ENCODE measurements at regions not wholly inside any gene's neighbourhood (a gene's known extent, or its start where the extent isn't known, plus 50 kb on each side); places are given as distances from the start of the nearest gene placed in this dataset.
"Not testable (repeated sequence)": the region's sequence is repeated elsewhere in the genome, so short reads cannot be mapped to it uniquely, and the experiment has no call there.

- DNase-seq = no peak
Observed at GRCh38 chr3:30475809-30476178, 130.6 kb upstream of the TGFBR2 start.

- DNase-seq = peak; percentile 63
Observed at GRCh38 chr3:30476368-30477084, 129.9 kb upstream of the TGFBR2 start.

- no peak for DNase-seq
Observed at GRCh38 chr3:30477149-30477921, 129.1 kb upstream of the TGFBR2 start.

- not testable (repeated sequence) for DNase-seq
Observed at GRCh38 chr3:30479737-30480136, 126.7 kb upstream of the TGFBR2 start.

- DNase-seq = not testable (repeated sequence)
Observed at GRCh38 chr3:30480156-30480555, 126.2 kb upstream of the TGFBR2 start.

GRCh38 chr3:30480587-30480986 is 125.8 kb upstream of the TGFBR2 start:
- DNase-seq = no peak

- DNase-seq = no peak
Observed at GRCh38 chr3:30481241-30481640, 125.2 kb upstream of the TGFBR2 start.

GRCh38 chr3:30484229-30484628 is 122.2 kb upstream of the TGFBR2 start:
- not testable (repeated sequence) for DNase-seq

GRCh38 chr3:30486368-30486767 is 120.0 kb upstream of the TGFBR2 start:
- no peak for DNase-seq

- DNase-seq = no peak
Observed at GRCh38 chr3:30488070-30488756, 118.2 kb upstream of the TGFBR2 start.

- DNase-seq = peak; percentile 57
Observed at GRCh38 chr3:30492322-30493192, 113.8 kb upstream of the TGFBR2 start.

- peak; percentile 89 for DNase-seq
Observed at GRCh38 chr3:30493911-30494311, 112.5 kb upstream of the TGFBR2 start.

GRCh38 chr3:30495172-30496065 is 111.0 kb upstream of the TGFBR2 start:
- DNase-seq = no peak

- DNase-seq = peak; percentile 85
Observed at GRCh38 chr3:30496066-30496966, 110.1 kb upstream of the TGFBR2 start.

- no peak for DNase-seq
Observed at GRCh38 chr3:30498587-30498967, 107.8 kb upstream of the TGFBR2 start.

GRCh38 chr3:30500666-30501399 is 105.6 kb upstream of the TGFBR2 start:
- no peak for DNase-seq

GRCh38 chr3:30501526-30501925 is 104.9 kb upstream of the TGFBR2 start:
- no peak for DNase-seq

GRCh38 chr3:30502051-30502741 is 104.2 kb upstream of the TGFBR2 start:
- no peak for DNase-seq

- peak; percentile 64 for DNase-seq
Observed at GRCh38 chr3:30502742-30503073, 103.7 kb upstream of the TGFBR2 start.
